Endothelial cell (in vitro differentiated cells): ENCODE measurements at regions not wholly inside any gene's neighbourhood (a gene's known extent, or its start where the extent isn't known, plus 50 kb on each side); places are given as distances from the start of the nearest gene placed in this dataset.

ENCODE experiments used
- DNase-seq: peaks from one replicate; pipeline ENCODE4 v3.0.0; 2021; ENCODE audit warnings: low spot score
- H3K27ac Mint-ChIP-seq: one replicate; pipeline ENCODE4 v1.8.0; 2021; ENCODE audit warnings: mixed read lengths, inconsistent platforms; ENCODE audit not compliant: unreplicated experiment
- H3K27me3 Mint-ChIP-seq: one replicate; pipeline ENCODE4 v1.8.0; 2021; ENCODE audit warnings: mild to moderate bottlenecking, moderate library complexity, mixed read lengths, inconsistent platforms; ENCODE audit not compliant: unreplicated experiment
- H3K36me3 Mint-ChIP-seq: one replicate; pipeline ENCODE4 v1.8.0; 2021; ENCODE audit warnings: mild to moderate bottlenecking, low read depth, mixed read lengths, inconsistent platforms; ENCODE audit not compliant: unreplicated experiment
- H3K4me1 Mint-ChIP-seq: one replicate; pipeline ENCODE4 v1.8.0; 2021; ENCODE audit warnings: mild to moderate bottlenecking, mixed read lengths, inconsistent platforms; ENCODE audit not compliant: unreplicated experiment
- H3K4me3 Mint-ChIP-seq: one replicate; pipeline ENCODE4 v1.8.0; 2021; ENCODE audit warnings: mild to moderate bottlenecking, mixed read lengths, inconsistent platforms; ENCODE audit not compliant: unreplicated experiment
- H3K9me3 Mint-ChIP-seq: one replicate; pipeline ENCODE4 v1.8.0; 2021; ENCODE audit warnings: mixed read lengths, inconsistent platforms; ENCODE audit not compliant: unreplicated experiment
- CTCF ChIP-seq: fragments of 200-600 bp; sonication (generic); IDR thresholded peaks from one replicate; pipeline ENCODE4 v1.5.0; 2021; ENCODE audit warnings: antibody characterized with exemption; ENCODE audit not compliant: unreplicated experiment

- Mint-ChIP-seq H3K4me1 (no peaks in the 10 kb centered on the region), H3K9me3 (no peaks in the 10 kb centered on the region), H3K36me3 (no peaks in the 10 kb centered on the region), H3K27me3 (no peaks in the 10 kb centered on the region), H3K27ac (no peak overlapping the region), H3K4me3 (no peak overlapping the region)
- DNase-seq, result no peak
- TF ChIP-seq CTCF, result no peak
These were observed 367.2 kb upstream of the ZNF32 start for GRCh38 chr10:44015702-44016500.

- TF ChIP-seq CTCF, result no peak
- no peaks in the 10 kb centered on the region for H3K4me1 Mint-ChIP-seq
- H3K27ac Mint-ChIP-seq, result no peak overlapping the region
These were observed 366.1 kb upstream of the ZNF32 start for GRCh38 chr10:44014644-44015250.

GRCh38 chr10:44013981-44014380 is 365.3 kb upstream of the ZNF32 start:
- H3K36me3 Mint-ChIP-seq, result no peaks in the 10 kb centered on the region
- H3K4me1 Mint-ChIP-seq, result no peaks in the 10 kb centered on the region
- TF ChIP-seq CTCF, result no peak
- DNase-seq, result no peak
- no peak overlapping the region for H3K4me3 Mint-ChIP-seq
- H3K27ac Mint-ChIP-seq, result no peak overlapping the region
- H3K9me3 Mint-ChIP-seq, result no peaks in the 10 kb centered on the region
- H3K27me3 Mint-ChIP-seq, result no peaks in the 10 kb centered on the region

More at GRCh38 chr10:44014644-44015250, 366.1 kb upstream of the ZNF32 start:
- Mint-ChIP-seq H3K36me3 (no peaks in the 10 kb centered on the region), H3K27me3 (no peaks in the 10 kb centered on the region), H3K9me3 (no peaks in the 10 kb centered on the region), H3K4me3 (no peak overlapping the region)
- no peak for DNase-seq

- no peak for TF ChIP-seq CTCF
- H3K36me3 Mint-ChIP-seq, result no peaks in the 10 kb centered on the region
- no peak overlapping the region for H3K4me3 Mint-ChIP-seq
- H3K27me3 Mint-ChIP-seq, result no peaks in the 10 kb centered on the region
- no peaks in the 10 kb centered on the region for H3K9me3 Mint-ChIP-seq
- no peak for DNase-seq
- H3K4me1 Mint-ChIP-seq, result peaks cover 2% of the 10 kb centered on the region
- H3K27ac Mint-ChIP-seq, result no peak overlapping the region
These were observed 364.2 kb upstream of the ZNF32 start for GRCh38 chr10:44012921-44013320.

- TF ChIP-seq CTCF, result no peak
- H3K9me3 Mint-ChIP-seq, result no peaks in the 10 kb centered on the region
- no peaks in the 10 kb centered on the region for H3K27me3 Mint-ChIP-seq
- peaks cover 2% of the 10 kb centered on the region for H3K4me1 Mint-ChIP-seq
- DNase-seq, result no peak
- H3K27ac Mint-ChIP-seq, result no peak overlapping the region
- no peaks in the 10 kb centered on the region for H3K36me3 Mint-ChIP-seq
- H3K4me3 Mint-ChIP-seq, result no peak overlapping the region
These were observed 362.9 kb upstream of the ZNF32 start for GRCh38 chr10:44011603-44011981.
